ENCODE measurements at regions not wholly inside any gene's neighbourhood (a gene's known extent, or its start where the extent isn't known, plus 50 kb on each side); places are given as distances from the start of the nearest gene placed in this dataset.

DNA sequence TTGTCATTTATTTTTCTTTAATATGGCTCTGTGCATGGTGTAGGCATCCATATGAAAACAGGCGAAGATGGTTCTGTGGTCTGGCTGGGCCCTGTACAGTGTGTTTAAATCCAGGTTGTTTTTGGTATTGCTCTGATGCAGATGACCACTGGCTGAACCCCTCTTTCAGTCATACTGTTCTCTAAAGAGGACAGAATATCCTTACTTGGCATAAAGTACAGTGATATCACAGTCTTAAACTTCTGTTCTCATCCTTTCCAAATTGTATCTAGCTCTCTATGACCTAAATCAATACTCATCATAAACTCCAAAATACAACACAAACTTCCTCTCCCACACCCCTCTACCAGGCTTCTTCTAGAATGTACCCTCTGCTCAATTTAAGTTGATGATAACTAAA, 252.7 kb upstream of the FAR2 start:
- no peak for DNase-seq (ENCODE audit: extremely low spot score, unreplicated experiment)
- no peak overlapping the region for H3K27ac Mint-ChIP-seq

DNA sequence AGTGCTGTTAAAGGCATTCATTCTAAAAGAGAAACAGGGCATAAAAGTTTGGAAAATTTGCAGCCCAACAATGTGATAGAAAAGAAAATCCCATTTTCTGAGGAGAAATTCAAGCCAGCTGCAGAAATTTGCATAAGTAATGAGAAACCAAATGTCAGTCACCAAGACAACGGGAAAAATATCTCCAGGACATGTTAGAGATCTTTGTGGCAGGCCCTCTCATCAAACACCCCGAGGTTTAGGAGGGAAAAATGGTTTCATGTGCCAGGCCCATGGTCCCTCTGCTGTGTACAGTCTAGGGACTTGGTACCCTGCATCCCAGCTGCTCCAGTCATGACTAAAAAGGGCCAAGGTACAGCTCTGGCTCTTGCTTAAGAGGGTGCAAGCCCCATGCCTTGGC, 251.0 kb upstream of the FAR2 start:
- H3K27ac Mint-ChIP-seq: no peak overlapping the region
- no peak overlapping the region for H3K4me3 Mint-ChIP-seq
- H3K27me3 Mint-ChIP-seq: peaks cover 5% of the 10 kb centered on the region
- no peak for DNase-seq (ENCODE audit: extremely low spot score, unreplicated experiment)
- TF ChIP-seq, protein P1, sequence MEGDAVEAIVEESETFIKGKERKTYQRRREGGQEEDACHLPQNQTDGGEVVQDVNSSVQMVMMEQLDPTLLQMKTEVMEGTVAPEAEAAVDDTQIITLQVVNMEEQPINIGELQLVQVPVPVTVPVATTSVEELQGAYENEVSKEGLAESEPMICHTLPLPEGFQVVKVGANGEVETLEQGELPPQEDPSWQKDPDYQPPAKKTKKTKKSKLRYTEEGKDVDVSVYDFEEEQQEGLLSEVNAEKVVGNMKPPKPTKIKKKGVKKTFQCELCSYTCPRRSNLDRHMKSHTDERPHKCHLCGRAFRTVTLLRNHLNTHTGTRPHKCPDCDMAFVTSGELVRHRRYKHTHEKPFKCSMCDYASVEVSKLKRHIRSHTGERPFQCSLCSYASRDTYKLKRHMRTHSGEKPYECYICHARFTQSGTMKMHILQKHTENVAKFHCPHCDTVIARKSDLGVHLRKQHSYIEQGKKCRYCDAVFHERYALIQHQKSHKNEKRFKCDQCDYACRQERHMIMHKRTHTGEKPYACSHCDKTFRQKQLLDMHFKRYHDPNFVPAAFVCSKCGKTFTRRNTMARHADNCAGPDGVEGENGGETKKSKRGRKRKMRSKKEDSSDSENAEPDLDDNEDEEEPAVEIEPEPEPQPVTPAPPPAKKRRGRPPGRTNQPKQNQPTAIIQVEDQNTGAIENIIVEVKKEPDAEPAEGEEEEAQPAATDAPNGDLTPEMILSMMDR (conservative IDR thresholded peaks at IDR 0.05): no peak
- H3K9me3 Mint-ChIP-seq: no peaks in the 10 kb centered on the region
- no peaks in the 10 kb centered on the region for H3K4me1 Mint-ChIP-seq (ENCODE audit: unreplicated experiment)
- no peaks in the 10 kb centered on the region for H3K36me3 Mint-ChIP-seq

More for the DNA sequence above, 252.7 kb upstream of the FAR2 start:
- Mint-ChIP-seq H3K36me3 (no peaks in the 10 kb centered on the region), H3K9me3 (no peaks in the 10 kb centered on the region), H3K4me3 (no peak overlapping the region), H3K4me1 (ENCODE audit: unreplicated experiment) (no peaks in the 10 kb centered on the region), H3K27me3 (peaks cover 5% of the 10 kb centered on the region)
- TF ChIP-seq, protein P1 (conservative IDR thresholded peaks at IDR 0.05): no peak

DNA sequence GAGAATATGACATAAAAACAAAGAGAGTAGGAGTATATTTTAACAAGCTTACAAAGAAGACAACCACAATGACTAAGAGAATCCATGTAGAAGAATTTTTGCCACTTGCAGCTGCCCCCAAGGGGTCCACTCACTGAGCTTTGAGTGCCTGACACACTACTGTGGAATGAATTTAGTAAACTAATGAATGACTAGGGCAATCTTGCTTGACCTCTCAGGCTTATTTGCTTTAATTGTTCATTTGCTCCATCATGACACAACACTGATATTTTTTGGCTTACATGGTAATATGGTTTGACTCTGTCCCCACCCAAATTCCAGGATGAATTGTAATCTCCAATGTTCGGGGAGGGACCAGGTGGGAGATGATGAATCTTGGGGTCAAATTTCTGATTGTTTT, 249.1 kb upstream of the FAR2 start:
- Mint-ChIP-seq H3K4me3 (no peak overlapping the region), H3K27me3 (peaks cover 5% of the 10 kb centered on the region), H3K27ac (no peak overlapping the region), H3K36me3 (no peaks in the 10 kb centered on the region), H3K4me1 (ENCODE audit: unreplicated experiment) (no peaks in the 10 kb centered on the region), H3K9me3 (no peaks in the 10 kb centered on the region)
- no peak for DNase-seq (ENCODE audit: extremely low spot score, unreplicated experiment)
- TF ChIP-seq, protein P1 (conservative IDR thresholded peaks at IDR 0.05): no peak

DNA sequence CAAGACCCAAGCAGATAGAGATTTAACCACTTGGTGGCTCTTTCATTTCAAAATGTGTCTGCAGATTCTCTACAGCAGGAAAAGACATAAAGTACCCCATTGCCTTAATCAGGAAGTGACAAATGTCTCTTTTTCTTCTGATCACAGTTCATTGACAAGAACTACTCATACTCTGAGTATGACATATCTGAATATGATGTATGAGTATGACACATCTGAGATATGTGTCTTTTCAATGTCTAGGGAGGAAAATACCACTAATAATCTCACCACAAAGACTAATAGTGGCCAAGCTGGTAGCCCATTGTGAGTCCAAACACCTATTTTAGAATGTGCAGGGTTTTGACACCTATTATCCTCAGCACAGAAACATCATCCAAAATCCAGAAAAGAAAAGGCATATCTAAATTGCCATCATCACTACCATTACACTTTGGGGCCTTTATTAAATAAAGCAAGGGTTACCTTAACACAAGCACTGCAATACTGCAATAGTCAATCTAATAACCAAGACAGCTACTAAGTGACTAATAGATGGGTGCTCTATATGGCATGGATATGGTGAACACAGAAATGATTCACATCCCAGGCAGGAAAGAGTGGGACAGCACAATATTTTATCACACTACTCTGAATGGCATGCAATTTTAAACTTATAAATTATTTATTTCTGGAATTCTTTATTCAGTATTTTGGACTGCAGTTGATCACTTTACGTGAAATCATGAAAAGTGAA, 243.7 kb upstream of the FAR2 start:
- Mint-ChIP-seq H3K36me3 (no peaks in the 10 kb centered on the region), H3K4me3 (no peak overlapping the region), H3K27ac (no peak overlapping the region), H3K27me3 (no peaks in the 10 kb centered on the region), H3K9me3 (peaks cover 5% of the 10 kb centered on the region), H3K4me1 (ENCODE audit: unreplicated experiment) (no peaks in the 10 kb centered on the region)
- TF ChIP-seq, protein P1 (conservative IDR thresholded peaks at IDR 0.05): no peak
- no peak for DNase-seq (ENCODE audit: extremely low spot score, unreplicated experiment)

DNA sequence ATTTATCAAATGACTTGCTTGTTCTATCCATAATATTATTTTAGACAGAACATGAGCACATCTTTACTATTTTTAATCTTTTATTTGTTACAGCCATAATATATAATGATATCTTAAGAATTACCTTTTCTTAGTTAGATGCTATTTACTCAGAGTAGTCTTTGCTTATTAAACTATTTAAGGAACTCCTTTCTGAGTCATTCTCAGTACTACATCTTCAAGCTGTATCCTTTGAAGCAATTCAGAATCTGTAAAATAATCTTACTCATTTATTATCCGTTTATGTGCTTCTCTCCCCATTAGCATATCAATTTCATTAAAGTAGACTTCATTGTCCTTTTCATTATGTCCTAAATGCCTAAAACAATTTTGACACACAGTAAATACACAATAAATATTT, 240.4 kb upstream of the FAR2 start:
- no peak for DNase-seq (ENCODE audit: extremely low spot score, unreplicated experiment)
- Mint-ChIP-seq H3K27me3 (no peaks in the 10 kb centered on the region), H3K4me1 (ENCODE audit: unreplicated experiment) (no peaks in the 10 kb centered on the region), H3K27ac (no peak overlapping the region), H3K36me3 (no peaks in the 10 kb centered on the region), H3K4me3 (no peak overlapping the region), H3K9me3 (peaks cover 14% of the 10 kb centered on the region)
- TF ChIP-seq, protein P1 (conservative IDR thresholded peaks at IDR 0.05): no peak

Measured in type B pancreatic cell (in vitro differentiated cells).